HG03039 (cell line): ENCODE measurements at regions not wholly inside any gene's neighbourhood (a gene's known extent, or its start where the extent isn't known, plus 50 kb on each side); places are given as distances from the start of the nearest gene placed in this dataset.

Experiments used
- ATAC-seq: cut with Tn5 transposase; IDR thresholded peaks from one replicate; pipeline ENCODE4 v1.9.1; 2021; ENCODE audit warnings: mild to moderate bottlenecking, moderate library complexity; ENCODE audit not compliant: unreplicated experiment

DNA sequence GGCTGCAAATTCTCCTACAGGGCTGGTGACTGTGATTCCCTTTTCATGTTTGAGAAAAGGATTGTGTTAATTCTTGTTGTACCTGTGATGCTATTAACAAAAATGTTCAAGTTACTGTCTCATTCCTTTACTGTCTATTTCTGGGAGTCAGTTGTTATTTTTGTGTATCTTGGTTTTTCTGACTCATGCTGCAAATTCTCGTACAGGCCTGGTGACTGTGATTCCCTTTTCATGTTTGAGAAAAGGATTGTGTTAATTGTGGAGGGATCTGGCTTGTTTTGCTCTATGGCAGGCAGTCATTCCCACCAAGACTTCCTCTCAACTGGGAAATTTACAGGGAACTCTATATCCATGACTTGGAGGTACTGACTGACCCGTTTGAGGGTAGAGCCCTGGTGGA is 693.4 kb upstream of the INTU start:
- ATAC-seq = no peak

DNA sequence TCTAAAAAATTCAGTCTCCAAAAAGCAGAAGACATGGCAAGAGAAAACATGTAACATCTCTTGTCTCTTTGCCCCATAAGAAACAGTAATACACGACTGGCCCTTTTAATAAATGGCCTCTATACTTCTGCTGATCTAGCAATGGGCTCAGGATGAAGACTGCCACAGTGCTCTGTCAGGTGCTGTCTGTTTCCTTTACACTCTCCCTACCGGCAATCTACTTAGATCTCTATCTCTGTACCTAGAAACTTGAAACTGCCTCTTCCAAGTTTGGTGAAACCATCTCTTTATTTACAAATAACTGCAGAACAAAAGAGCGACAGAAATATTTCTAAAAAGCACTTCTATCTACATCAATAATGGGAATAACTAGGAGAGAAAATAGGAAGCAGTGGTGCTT is 685.2 kb upstream of the INTU start:
- ATAC-seq = no peak

DNA sequence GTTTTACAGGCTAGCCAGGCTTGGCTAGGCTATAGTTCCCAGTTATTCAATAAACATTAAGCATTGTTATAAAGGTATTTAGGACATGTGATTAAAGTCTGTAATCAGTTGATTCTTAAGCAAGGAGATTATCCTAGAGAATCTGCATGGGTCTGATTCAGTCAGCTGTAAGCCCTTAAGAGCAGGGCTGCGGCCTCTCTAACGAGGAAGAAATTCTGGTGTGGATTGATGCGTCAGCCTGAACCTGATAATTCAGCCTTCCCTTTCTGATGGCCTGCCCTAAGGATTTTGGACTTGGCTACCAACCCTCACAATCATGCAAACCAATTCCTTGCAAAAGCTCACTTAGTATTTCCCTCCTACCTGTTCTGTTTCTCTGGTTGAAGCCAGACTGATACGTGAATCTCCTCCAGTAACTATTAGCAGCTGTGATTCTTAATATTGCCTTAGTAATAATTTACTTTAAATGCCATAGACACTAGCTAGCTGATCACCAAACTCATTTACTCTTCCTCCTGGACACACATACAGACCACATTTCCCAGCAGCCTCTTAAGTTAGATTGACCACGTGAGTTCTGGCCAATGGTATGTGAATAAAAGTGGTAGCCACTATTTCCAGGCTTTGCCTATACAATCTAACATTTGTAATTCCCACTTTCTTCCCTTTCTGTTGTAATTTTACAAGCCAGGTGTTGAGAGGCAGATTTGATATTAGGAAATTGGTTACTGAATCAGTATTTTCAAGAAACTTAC is 678.0 kb upstream of the INTU start:
- ATAC-seq = no peak

DNA sequence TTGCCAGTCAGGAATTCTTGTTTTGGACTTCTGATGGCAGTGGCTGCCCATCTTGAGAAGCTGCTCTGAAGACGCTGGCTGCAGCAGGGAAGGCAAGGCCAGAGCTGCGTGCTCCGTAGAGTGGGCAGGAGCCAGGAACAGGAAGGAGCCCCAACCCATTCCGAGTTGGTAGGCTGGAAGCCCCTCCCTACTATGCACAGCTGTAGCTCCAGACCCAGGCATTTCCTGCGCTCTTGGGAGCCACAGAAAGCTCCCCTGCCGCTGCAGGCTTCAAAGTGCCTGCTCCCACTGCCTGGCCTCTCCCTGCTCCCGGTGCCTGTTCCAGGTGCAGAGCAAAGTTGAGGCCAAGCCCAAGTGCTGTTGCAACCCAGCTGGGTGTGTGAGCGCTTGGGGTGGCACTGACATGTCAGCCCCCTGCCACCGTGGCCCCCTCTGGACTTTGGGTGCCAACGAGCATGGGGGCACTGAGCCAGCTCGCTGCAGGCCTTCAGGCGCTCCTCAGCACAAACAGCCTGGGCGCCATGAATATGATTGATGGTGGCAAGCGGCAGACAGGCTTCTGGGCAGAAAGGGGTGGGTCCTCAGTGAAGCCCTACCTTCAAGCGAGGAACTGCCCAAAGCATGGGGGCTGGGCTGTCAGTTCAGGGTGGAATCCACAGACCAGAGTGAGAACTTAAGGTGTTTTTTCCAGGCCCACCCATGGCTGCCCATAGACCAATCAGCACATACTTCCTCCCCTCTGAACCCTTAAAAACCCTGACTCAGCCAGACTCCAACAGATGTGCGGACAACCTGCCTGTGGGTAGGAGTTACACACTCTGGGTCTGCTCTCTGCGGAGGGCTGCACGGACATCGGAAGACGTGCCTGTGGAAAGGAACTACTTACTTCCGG is 677.2 kb upstream of the INTU start:
- ATAC-seq = no peak

DNA sequence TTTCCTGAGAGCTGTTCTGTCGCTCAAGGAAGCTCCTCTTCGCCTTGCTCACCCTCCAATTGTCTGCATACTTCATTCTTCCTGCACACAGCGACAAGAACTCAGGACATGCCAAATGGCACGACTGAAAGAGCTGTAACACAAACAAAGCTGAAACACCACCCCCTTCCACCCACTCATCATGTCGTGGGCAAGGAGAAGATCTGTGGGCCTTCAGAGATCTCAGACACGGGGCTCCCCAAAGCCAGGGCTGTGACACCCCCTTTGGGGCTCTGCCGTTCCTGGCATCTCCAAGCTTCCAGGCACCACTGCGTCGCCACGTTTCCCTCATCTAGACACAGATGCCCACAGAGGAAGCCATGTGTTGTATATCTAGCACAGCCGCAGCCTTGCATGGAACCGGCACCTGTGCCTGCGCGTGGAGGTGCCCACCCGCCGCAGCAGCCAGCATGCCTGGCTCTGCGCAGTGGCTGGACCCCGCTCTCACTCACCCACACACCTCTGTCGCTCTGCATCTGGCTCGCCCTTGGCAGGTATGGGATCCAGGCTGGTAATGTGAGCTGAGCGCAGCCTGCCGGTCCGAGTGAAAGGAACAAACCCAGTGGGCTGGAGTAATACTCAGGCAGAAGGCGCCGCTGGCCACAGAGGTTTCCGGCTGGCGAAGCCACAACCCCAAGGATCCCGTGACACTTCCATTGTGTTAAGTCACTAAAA is 676.4 kb upstream of the INTU start:
- ATAC-seq = no peak

DNA sequence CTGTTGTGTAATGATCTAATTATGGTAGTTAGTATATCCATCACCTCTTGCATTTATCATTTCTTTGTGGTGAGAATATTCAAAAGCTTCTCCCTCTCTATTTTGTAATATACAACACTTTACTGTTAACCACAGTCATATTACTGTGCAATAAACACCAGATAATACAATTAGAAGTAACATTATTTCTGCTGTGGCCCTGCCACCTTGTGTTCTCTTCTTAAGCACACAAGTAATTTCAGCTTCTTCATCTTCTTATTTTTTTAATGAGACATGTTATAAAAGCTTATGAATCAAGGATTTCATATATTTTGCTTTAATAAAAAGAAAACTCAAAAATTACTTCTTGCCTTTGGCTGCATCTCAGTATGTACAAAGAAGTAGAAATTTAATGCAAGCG is 675.2 kb upstream of the INTU start:
- no peak for ATAC-seq

DNA sequence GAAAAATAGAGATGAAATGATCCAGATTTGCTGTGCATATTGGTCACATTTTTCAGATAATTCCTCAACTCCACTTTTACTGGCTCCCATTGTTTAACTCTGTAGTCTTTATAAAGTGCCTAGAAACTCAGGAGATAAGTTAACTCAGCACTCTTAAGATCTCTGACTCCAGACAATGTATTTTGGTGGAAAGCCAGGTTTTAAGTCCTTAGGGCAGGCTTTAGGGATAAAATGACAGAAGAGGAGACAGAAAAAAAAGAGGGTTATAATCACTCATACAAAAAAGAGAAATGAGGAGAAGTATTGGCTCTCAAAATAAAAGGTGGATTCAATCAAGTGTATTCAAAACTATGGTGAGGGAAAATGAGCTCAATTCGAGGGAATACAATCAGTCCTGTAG is 674.8 kb upstream of the INTU start:
- no peak for ATAC-seq

DNA sequence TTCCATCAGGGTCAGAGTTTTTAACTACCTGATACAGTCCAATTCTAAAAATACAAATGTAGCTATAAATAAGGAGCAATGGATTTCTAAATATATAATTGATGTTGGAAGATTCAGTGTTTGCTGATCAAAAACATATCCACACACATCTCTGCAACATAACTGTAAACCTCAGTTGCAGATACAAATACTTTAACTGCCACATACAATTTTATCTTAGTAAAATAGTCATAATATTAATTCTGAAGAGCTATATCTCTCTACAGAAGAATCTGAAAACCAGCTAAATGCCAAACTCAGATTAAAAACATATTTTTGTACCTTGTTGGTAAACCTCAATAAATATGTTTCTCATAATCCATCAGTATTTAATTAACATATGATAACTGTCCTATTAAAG is 674.3 kb upstream of the INTU start:
- no peak for ATAC-seq

DNA sequence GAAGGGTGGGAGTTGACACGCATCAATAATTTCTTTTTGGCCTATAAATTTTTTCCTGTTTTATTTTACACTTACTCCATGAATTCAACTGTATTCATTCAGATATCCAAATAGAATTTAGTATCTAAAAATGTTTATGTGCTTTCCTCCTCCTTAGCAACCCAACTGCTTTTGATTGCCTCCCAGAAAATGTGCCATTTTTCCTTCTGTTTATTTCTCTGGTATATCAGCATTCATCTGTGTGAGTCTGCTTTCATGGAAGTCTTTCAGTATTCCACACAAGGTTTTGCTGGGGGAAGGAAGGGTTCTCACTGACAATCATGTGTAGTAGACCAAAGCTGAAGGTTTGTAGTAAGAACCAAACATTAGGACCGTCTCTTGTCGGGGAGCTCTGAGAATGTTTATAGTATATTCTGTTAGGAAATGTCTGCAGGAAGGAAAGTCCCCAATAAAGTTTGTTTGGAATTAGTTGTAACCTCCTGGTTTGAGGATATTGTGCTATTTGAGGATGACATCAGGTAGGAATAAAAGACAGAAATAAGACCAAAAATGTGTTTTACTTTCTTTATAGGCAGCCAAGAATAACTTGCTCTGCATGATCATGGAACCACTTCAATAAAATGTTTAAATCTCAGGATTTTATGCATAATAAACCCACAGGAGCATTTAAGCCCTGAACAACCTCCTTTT is 673.6 kb upstream of the INTU start:
- ATAC-seq = no peak

DNA sequence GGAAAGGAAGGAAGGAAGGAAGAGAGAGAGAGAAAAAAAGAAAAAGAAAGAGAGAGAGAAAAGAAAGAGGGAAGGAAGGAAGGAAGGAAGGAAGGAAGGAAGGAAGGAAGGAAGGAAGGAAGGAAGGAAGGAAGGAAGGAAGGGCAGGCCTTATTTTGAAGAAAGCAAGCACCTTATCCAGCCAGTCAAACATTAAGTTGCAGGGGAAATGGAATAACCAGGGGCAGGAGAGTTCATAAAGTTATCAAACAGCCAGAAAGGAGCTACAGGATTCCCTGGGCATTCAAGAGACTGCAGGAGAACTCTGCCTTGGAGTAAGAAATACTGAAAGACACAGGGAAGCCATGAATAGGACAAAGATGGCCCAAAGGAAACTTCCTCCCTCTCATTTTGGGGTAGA is 672.0 kb upstream of the INTU start:
- ATAC-seq = no peak

DNA sequence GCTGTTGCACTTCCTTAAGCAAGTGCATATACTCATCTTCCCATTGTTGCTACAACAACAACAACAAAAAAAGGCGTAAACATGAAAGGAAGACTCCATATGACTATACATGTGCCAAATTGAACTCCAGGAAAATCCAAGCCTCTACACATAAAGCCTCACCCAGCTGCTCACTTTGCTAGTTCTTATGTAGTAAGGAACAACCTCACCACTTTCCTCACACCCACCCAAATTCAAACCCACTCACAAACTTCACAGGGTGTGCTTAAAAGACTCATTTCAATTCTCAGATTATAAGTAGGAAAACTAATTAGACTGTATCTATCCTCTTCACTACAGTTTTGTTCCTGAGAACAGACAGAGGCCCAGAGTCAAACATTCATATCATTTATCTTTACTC is 671.1 kb upstream of the INTU start:
- no peak for ATAC-seq

DNA sequence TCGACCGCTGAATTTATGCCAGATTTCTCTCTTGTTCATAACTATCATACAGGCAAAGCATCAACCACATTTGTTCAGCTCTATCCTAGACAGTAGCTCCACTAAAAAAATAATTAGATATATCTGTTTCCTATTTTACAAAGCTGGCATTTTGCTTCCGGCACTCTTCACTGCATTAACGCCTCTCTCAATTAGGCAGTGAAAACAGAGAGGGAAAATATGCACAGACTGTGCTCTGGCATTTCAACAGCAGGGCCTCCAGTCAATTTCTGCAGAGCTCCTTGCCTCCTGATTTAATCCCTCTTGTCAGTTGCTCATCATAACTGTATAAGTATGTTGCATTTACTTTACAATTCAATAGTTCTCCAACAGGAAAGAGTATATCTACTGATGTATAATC is 666.9 kb upstream of the INTU start:
- ATAC-seq = no peak

DNA sequence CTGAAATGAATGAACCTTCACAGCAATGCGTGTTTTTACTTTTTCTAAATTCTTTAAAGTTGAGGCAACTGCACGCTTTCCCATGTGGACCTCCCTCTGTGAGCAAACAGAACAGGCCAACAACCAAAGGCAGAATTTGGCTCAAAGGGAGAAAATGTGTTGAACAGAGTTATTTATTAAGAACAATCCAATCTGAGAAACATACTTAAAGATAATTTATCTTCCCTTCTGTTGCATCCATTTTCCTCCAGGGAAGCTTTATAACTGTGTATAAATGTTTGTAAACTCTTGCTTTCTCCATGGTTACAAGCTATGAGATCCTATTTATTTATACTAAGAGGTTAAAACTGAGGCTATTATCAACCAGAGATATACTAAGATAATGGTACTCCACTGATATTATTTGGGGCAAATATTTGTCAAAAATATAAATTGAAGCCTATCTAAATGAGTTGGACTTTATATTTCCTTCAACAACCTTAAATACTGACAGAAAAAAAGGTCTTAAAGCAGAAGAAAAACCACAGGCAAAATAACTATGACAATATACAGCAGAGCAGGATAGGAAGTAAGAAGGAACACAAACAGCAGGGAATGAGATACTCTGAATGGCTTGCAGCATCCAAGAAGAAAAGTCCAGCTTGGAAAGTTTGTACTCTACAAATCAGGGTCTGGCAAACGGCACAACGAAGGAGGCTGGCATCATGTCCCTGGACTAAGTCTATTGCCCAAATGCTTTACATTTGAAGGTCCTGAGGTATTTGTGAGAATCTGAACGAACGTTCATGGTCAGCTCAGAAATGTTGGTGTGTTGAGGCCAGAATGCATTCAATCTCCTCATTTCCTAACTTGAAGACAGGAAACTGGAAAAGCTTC is 663.2 kb upstream of the INTU start:
- no peak for ATAC-seq

DNA sequence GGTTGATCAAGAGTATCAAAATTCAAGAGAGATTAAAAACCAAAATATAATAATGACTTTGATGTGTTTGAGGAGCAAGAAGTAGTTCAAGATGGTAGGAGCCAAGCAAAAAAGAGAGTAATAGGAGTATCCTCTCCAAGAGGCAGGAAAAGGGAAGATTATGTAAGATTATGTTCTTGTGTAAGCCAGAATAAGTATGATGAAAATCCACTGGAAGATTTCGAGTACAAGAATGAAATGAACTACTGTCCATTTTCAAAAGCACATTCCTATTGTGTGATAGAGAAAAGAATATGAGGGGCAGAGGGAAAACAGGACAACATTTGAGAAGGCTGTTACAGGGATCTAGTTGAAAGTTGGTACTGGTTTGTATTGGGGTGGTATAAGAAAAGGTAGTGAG is 659.6 kb upstream of the INTU start:
- ATAC-seq = no peak

DNA sequence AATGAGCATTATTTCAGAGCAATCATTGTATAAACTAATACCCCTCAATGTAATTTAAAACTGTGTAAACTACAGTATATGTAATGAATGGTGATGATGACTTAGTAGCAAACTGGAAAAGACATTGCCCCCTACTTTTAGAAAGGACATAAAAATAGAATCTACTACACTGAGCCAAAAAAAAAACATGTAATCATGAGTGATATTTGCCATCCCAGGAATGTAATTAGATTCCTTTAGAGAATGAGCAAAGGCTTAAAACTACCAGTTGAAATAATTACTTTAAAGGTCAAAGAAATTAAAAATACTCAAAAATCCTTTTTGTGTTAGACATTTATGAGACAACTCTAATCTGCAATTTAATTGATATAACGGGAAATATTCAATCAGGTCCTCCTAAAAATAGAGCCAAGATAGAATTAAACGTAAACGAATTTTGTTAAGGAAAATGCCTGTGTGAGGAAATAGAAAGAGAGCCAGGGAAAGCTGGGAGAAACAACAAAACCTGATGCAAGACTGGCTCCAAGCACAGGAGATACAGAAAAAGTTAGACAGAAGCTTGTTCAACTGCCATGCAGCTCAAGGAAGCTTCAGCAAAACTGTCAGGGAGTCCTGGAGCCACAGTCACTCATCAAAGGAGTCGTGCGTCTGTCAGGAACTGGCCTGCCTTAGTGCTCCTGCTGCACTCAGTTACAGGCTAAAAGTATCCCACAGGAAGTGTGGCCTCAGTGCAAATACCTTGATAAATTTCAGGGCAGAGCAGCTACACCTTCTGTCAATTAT is 655.7 kb upstream of the INTU start:
- no peak for ATAC-seq

DNA sequence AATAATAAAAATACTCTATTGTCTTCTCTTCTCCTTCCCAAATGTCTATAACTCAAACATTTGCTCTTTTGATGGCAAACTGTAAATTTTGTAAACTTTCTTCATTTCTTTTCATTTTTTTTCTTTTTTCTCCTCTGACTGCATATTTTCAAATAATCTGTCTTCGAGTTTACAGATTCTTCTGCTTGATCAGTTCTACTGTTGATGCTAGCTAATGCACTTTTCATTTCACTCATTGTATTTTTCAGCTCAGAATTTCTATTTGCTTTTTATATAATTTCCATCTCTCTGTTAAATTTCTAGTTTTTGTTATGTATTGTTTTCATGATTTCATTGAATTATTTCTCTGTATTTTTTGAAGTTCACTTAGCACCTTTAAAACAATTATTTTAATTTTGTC is 646.8 kb upstream of the INTU start:
- ATAC-seq = no peak

DNA sequence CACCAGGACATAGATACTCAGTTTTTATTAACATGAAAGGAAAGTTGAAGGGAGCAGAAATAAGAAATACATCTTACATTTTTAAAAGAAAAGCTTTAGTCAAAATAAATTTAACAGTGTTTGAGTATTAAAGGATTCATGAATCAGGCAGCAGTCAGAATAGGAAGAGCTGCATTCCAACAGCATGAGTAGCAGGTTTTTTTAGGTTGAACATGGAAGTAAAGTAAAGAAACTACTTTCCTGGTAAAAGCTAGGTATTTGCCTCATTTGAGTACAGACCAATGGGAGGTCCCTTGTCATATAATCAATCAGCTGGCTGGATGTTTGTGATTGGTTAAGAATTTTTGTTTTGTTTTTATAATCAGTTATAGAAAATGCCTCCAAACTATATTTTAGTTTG is 645.9 kb upstream of the INTU start:
- ATAC-seq = no peak

DNA sequence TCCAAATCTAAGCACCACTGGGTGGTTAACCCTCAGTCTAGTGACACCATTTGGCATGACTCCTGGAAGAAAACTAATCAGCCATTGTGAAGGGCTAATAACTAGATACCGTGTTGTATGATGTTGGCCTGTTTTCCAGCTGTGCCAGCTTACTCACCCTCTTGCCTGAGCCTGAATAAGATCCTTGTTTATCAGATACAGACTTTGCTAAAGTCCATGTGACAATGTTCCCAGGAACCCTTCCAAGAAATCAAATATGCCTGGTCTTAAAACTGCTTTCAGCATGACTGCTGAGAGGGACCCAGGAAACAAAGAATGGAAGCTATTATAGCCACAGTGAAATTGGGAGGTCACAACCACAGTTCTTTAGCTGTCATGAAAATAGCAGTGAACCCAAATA is 640.8 kb upstream of the INTU start:
- ATAC-seq = no peak

DNA sequence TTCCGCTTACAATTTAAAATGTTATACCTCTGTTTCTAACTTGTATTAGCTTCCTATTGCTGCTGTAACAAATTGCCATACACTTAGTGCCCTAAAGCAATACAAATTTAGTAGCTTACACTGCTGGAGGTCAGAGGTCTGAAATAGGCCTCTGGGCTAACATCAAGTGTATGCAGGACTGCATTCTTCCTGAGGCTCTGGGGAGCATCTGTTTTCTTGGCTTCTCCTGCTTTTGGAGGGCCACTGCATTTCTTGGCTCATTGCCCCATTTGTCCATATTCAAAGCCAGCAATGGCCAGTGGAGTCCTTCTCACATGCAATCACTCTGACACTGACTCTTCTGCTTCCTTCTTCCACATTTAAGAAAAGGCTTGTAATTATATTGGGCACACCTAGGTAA is 639.8 kb upstream of the INTU start:
- ATAC-seq = no peak
